ENCODE measurements at regions not wholly inside any gene's neighbourhood (a gene's known extent, or its start where the extent isn't known, plus 50 kb on each side); places are given as distances from the start of the nearest gene placed in this dataset.

- H3K36me3 ChIP-seq (ENCODE audit: control insufficient read depth in 2 of 2, extremely low read depth in 1 of 2, insufficient read depth in 2 of 2, low read length in 2 of 2): no peaks in the 10 kb centered on the region
- ChIA-PET CTCF (interaction anchor here (1.3 kb wide), 1 partner anchor 10 kb away, joined by 3 read pairs; no protein-coding TSS in a partner anchor), POLR2A (no interaction called here)
- dilution Hi-C loops (cut with MboI; ENCODE audit: extremely low pct_ligation_motif_present, low sequenced_read_pairs): no loop called here
- no peaks in the 10 kb centered on the region for H3K79me2 ChIP-seq (ENCODE audit: control insufficient read depth, insufficient read depth, low read length)
- no peak overlapping the region for H2AFZ ChIP-seq (ENCODE audit: low read depth, low read length)
- no peak overlapping the region for H3K4me2 ChIP-seq (ENCODE audit: insufficient read depth, low read length)
- FAIRE-seq: no peak
- H3K9ac ChIP-seq (replicated peaks; ENCODE audit: extremely low read depth, insufficient read depth, low read length): no peak overlapping the region
- intact Hi-C loops (cut with micrococcal nuclease): no loop called here
- no peaks in the 10 kb centered on the region for H3K27me3 ChIP-seq (ENCODE audit: control insufficient read depth in 2 of 2, insufficient read depth in 2 of 2, low read length in 2 of 2)
- TF ChIP-seq EZH2 (IDR thresholded peaks at IDR 0.05; ENCODE audit: borderline replicate concordance, low read depth, low read length, severe bottlenecking) (no peak), JUN (IDR thresholded peaks at IDR 0.05; ENCODE audit: borderline replicate concordance, insufficient read depth, insufficient read length, low read depth) (no peak), FOS (IDR thresholded peaks at IDR 0.05; ENCODE audit: borderline replicate concordance, insufficient read depth, low read length) (no peak), MYC (IDR thresholded peaks at IDR 0.05; ENCODE audit: low read depth, low read length) (no peak), POLR2AphosphoS5 (IDR thresholded peaks at IDR 0.05; ENCODE audit: insufficient read depth, low read depth, low read length) (no peak), POLR2A (IDR thresholded peaks at IDR 0.05; ENCODE audit: low read depth, low read length) (no peak), GATA2 (IDR thresholded peaks at IDR 0.05; ENCODE audit: insufficient read depth, insufficient read length, low read depth, low read length) (no peak)
- TF ChIP-seq, protein P1, sequence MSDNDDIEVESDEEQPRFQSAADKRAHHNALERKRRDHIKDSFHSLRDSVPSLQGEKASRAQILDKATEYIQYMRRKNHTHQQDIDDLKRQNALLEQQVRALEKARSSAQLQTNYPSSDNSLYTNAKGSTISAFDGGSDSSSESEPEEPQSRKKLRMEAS (IDR thresholded peaks at IDR 0.05; ENCODE audit: insufficient read depth, insufficient read length): no peak
- TF ChIP-seq, protein P2, sequence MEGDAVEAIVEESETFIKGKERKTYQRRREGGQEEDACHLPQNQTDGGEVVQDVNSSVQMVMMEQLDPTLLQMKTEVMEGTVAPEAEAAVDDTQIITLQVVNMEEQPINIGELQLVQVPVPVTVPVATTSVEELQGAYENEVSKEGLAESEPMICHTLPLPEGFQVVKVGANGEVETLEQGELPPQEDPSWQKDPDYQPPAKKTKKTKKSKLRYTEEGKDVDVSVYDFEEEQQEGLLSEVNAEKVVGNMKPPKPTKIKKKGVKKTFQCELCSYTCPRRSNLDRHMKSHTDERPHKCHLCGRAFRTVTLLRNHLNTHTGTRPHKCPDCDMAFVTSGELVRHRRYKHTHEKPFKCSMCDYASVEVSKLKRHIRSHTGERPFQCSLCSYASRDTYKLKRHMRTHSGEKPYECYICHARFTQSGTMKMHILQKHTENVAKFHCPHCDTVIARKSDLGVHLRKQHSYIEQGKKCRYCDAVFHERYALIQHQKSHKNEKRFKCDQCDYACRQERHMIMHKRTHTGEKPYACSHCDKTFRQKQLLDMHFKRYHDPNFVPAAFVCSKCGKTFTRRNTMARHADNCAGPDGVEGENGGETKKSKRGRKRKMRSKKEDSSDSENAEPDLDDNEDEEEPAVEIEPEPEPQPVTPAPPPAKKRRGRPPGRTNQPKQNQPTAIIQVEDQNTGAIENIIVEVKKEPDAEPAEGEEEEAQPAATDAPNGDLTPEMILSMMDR (IDR thresholded peaks at IDR 0.05; ENCODE audit: extremely low read depth in 1 of 2, insufficient read depth in 1 of 2, low read depth in 1 of 2, low read length in 2 of 2): no peak
- no peak overlapping the region for H3K27ac ChIP-seq (ENCODE audit: insufficient read depth, low read depth, low read length)
- no peaks in the 10 kb centered on the region for H4K20me1 ChIP-seq (replicated peaks; ENCODE audit: control insufficient read depth, extremely low read depth, insufficient read depth, low read length)
- no peaks in the 10 kb centered on the region for H3K4me1 ChIP-seq (ENCODE audit: control insufficient read depth, extremely low read depth, insufficient read depth, low read length)
- no peaks in the 10 kb centered on the region for H3K9me3 ChIP-seq (replicated peaks; ENCODE audit: control insufficient read depth, insufficient read depth, low read length)
- no peak for DNase-seq (ENCODE audit: low read depth, low spot score)
- H3K4me3 ChIP-seq (replicated peaks in 1 of 3; ENCODE audit: insufficient read depth in 1 of 3, low read depth in 1 of 3, low read length in 3 of 3): no peak overlapping the region
- no peaks in the 10 kb centered on the region for H3K9me1 ChIP-seq (replicated peaks; ENCODE audit: control insufficient read depth, extremely low read depth, insufficient read depth, low read length)
- no TSS peak for BruUV-seq (replicated peaks)
Observed at GRCh38 chr6:6962086-6962485, 145.7 kb upstream of the RREB1 start.
